ENCODE measurements at regions not wholly inside any gene's neighbourhood (a gene's known extent, or its start where the extent isn't known, plus 50 kb on each side); places are given as distances from the start of the nearest gene placed in this dataset.

DNA sequence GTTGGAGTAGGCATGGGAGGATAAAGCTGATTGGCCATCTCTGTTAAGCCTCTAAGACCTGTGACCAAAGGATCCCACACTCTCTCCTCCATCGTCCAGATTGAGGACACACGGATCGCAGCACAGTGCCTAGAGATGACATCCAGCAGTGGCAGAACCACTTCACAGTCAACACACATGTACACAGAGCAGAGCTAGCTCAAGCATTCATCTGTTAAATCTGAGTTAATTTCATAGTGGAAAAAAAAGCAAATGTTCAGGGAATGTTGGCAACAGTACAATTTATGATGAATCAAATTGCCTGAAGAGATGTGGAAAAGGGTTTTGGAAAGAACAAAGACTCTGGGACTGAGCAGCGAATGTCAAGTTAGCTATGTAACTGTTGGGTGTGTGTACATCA lies 108.1 kb upstream of the PLAAT1 start:
- H3K4me3 ChIP-seq (replicated peaks in 1 of 4; ENCODE audit: control extremely low read depth in 1 of 4, insufficient read depth in 1 of 4, low read depth in 3 of 4, low read length in 4 of 4), result no peak overlapping the region
- no peaks in the 10 kb centered on the region for H3K4me1 ChIP-seq (ENCODE audit: control insufficient read depth, extremely low read depth, insufficient read depth, low read length)
- no peak overlapping the region for H3K9ac ChIP-seq (ENCODE audit: insufficient read depth, low read length)
- H4K20me1 ChIP-seq (ENCODE audit: control insufficient read depth, extremely low read depth, insufficient read depth, low read length), result no peaks in the 10 kb centered on the region
- H3K4me2 ChIP-seq (ENCODE audit: extremely low read depth, insufficient read depth, low read length), result no peak overlapping the region
- no peaks in the 10 kb centered on the region for H3K36me3 ChIP-seq (ENCODE audit: control insufficient read depth, insufficient read depth, low read length)
- no peaks in the 10 kb centered on the region for H3K27me3 ChIP-seq (ENCODE audit: control insufficient read depth, insufficient read depth, low read length)
- H3K79me2 ChIP-seq (ENCODE audit: control insufficient read depth, insufficient read depth, low read length), result no peaks in the 10 kb centered on the region
- H2AFZ ChIP-seq (ENCODE audit: low read length), result no peak overlapping the region
- DNase-seq (ENCODE audit: low read depth in 2 of 2), result peak in 1 of 2 donors; percentile 46
- H3K9me3 ChIP-seq (ENCODE audit: control insufficient read depth, insufficient read depth, low read depth, low read length), result no peaks in the 10 kb centered on the region
- H3K27ac ChIP-seq (ENCODE audit: insufficient read depth, low read length), result no peak overlapping the region
- TF ChIP-seq EZH2 (IDR thresholded peaks at IDR 0.05; ENCODE audit: low read length, missing control alignments), result no peak
- TF ChIP-seq, protein P1, sequence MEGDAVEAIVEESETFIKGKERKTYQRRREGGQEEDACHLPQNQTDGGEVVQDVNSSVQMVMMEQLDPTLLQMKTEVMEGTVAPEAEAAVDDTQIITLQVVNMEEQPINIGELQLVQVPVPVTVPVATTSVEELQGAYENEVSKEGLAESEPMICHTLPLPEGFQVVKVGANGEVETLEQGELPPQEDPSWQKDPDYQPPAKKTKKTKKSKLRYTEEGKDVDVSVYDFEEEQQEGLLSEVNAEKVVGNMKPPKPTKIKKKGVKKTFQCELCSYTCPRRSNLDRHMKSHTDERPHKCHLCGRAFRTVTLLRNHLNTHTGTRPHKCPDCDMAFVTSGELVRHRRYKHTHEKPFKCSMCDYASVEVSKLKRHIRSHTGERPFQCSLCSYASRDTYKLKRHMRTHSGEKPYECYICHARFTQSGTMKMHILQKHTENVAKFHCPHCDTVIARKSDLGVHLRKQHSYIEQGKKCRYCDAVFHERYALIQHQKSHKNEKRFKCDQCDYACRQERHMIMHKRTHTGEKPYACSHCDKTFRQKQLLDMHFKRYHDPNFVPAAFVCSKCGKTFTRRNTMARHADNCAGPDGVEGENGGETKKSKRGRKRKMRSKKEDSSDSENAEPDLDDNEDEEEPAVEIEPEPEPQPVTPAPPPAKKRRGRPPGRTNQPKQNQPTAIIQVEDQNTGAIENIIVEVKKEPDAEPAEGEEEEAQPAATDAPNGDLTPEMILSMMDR (conservative IDR thresholded peaks at IDR 0.05 in 1 of 2, IDR thresholded peaks at IDR 0.05 in 1 of 2; ENCODE audit: low read depth in 1 of 2, low read length in 2 of 2), result no peak

DNA sequence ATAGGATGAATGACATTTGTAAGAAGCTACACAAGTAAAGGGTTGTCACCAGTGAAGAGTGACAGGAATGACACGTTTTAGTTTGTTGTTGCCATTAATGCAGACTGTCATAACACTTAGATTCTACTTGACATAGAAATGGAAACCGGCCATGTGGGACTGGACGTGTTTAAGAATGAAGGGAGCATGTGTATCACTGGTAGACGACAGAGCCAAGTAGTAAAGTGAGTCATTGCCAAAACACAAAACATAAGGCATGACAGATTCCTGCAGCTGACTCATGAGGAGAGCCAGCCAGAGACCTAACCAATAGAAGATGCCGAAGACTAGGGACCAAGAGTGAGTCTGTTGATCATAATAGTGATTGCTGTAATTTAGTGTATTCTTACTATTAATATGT lies 106.2 kb upstream of the PLAAT1 start:
- Histone ChIP-seq H3K4me1 (ENCODE audit: control insufficient read depth, extremely low read depth, insufficient read depth, low read length) (no peaks in the 10 kb centered on the region), H4K20me1 (ENCODE audit: control insufficient read depth, extremely low read depth, insufficient read depth, low read length) (no peaks in the 10 kb centered on the region), H3K4me2 (ENCODE audit: extremely low read depth, insufficient read depth, low read length) (no peak overlapping the region), H3K36me3 (ENCODE audit: control insufficient read depth, insufficient read depth, low read length) (no peaks in the 10 kb centered on the region), H3K9ac (ENCODE audit: insufficient read depth, low read length) (no peak overlapping the region), H3K27me3 (ENCODE audit: control insufficient read depth, insufficient read depth, low read length) (no peaks in the 10 kb centered on the region), H2AFZ (ENCODE audit: low read length) (no peak overlapping the region), H3K9me3 (ENCODE audit: control insufficient read depth, insufficient read depth, low read depth, low read length) (no peaks in the 10 kb centered on the region), H3K79me2 (ENCODE audit: control insufficient read depth, insufficient read depth, low read length) (no peaks in the 10 kb centered on the region), H3K4me3 (replicated peaks in 1 of 4; ENCODE audit: control extremely low read depth in 1 of 4, insufficient read depth in 1 of 4, low read depth in 3 of 4, low read length in 4 of 4) (no peak overlapping the region), H3K27ac (ENCODE audit: insufficient read depth, low read length) (no peak overlapping the region)
- no peak for TF ChIP-seq EZH2 (IDR thresholded peaks at IDR 0.05; ENCODE audit: low read length, missing control alignments)
- TF ChIP-seq, protein P1 (conservative IDR thresholded peaks at IDR 0.05 in 1 of 2, IDR thresholded peaks at IDR 0.05 in 1 of 2; ENCODE audit: low read depth in 1 of 2, low read length in 2 of 2), result no peak
- DNase-seq (ENCODE audit: low read depth in 2 of 2), result peak; percentile 8 to 92

DNA sequence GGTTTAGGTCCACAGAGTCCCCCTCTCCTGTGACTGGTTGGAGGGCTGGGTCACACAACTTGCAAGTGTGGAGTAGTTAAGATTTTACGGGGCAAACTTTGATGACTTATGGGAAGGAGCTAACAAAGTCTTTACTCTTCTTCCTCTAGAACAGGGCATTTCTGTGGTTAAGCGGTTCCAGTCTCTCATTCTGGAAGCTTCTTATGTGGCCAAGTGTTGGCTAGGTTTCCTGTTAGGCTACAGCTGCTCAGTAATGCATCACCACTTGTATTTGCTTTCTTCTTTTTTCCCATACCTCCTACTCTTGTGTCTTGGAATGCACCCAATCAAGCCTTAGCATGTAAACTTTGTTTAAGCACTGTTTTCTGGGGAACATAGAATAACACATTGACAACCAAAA lies 100.6 kb upstream of the PLAAT1 start:
- TF ChIP-seq EZH2 (IDR thresholded peaks at IDR 0.05; ENCODE audit: low read length, missing control alignments), result no peak
- TF ChIP-seq, protein P1 (conservative IDR thresholded peaks at IDR 0.05 in 1 of 2, IDR thresholded peaks at IDR 0.05 in 1 of 2; ENCODE audit: low read depth in 1 of 2, low read length in 2 of 2), result no peak
- Histone ChIP-seq H3K4me3 (replicated peaks in 1 of 4; ENCODE audit: control extremely low read depth in 1 of 4, insufficient read depth in 1 of 4, low read depth in 3 of 4, low read length in 4 of 4) (no peak overlapping the region), H2AFZ (ENCODE audit: low read length) (no peak overlapping the region), H4K20me1 (ENCODE audit: control insufficient read depth, extremely low read depth, insufficient read depth, low read length) (no peaks in the 10 kb centered on the region), H3K4me2 (ENCODE audit: extremely low read depth, insufficient read depth, low read length) (no peak overlapping the region), H3K36me3 (ENCODE audit: control insufficient read depth, insufficient read depth, low read length) (no peaks in the 10 kb centered on the region), H3K9me3 (ENCODE audit: control insufficient read depth, insufficient read depth, low read depth, low read length) (no peaks in the 10 kb centered on the region), H3K4me1 (ENCODE audit: control insufficient read depth, extremely low read depth, insufficient read depth, low read length) (no peaks in the 10 kb centered on the region), H3K27ac (ENCODE audit: insufficient read depth, low read length) (no peak overlapping the region), H3K79me2 (ENCODE audit: control insufficient read depth, insufficient read depth, low read length) (no peaks in the 10 kb centered on the region), H3K9ac (ENCODE audit: insufficient read depth, low read length) (no peak overlapping the region), H3K27me3 (ENCODE audit: control insufficient read depth, insufficient read depth, low read length) (no peaks in the 10 kb centered on the region)
- DNase-seq (ENCODE audit: low read depth in 2 of 2), result peak in 1 of 2 donors; percentile 68

Data from fibroblast of lung (primary cell).